ENCODE measurements at regions not wholly inside any gene's neighbourhood (a gene's known extent, or its start where the extent isn't known, plus 50 kb on each side); places are given as distances from the start of the nearest gene placed in this dataset.

GRCh38 chr11:122036018-122036417 lies 80.0 kb downstream of the BLID start:
- no peaks in the 10 kb centered on the region for H3K9me3 Mint-ChIP-seq
- no peaks in the 10 kb centered on the region for H4K20me1 ChIP-seq (ENCODE audit: control insufficient read depth, insufficient read depth, insufficient read length)
- H2AFZ ChIP-seq (ENCODE audit: low read length): no peak overlapping the region
- no peak for TF ChIP-seq CTCF (conservative IDR thresholded peaks at IDR 0.05)
- H3K79me2 ChIP-seq (ENCODE audit: insufficient read depth, low read length): no peaks in the 10 kb centered on the region
- no peak overlapping the region for H2BK20ac ChIP-seq (ENCODE audit: low read depth, low read length, poor library complexity, severe bottlenecking)
- peaks cover 32 to 33% of the 10 kb centered on the region in 2 experiments for H3K4me1 Mint-ChIP-seq
- no peak overlapping the region for H2BK120ac ChIP-seq (ENCODE audit: low read depth, low read length, poor library complexity, severe bottlenecking)
- no peak overlapping the region for H4K5ac ChIP-seq (ENCODE audit: insufficient read length, low read depth, low read length)
- no peak overlapping the region for H2BK15ac ChIP-seq (ENCODE audit: low read depth, low read length)
- peaks cover 10% of the 10 kb centered on the region; the same call in 1 of the 2 replicates for H3K4me1 ChIP-seq (ENCODE audit: insufficient read depth, low read length)
- no peak overlapping the region for H3T11ph ChIP-seq (ENCODE audit: low read length)
- no peak overlapping the region for H3K4me2 ChIP-seq (ENCODE audit: insufficient read depth, insufficient read length, low read length)
- no peak overlapping the region for H2BK5ac ChIP-seq (ENCODE audit: insufficient read length, low read length)
- H3K27ac ChIP-seq (ENCODE audit: insufficient read length, low read depth, low read length): no peak overlapping the region
- DNase-seq: no peak
- H4K8ac ChIP-seq (replicated peaks; ENCODE audit: insufficient read length, low read depth, low read length): no peak overlapping the region
- H3K36me3 Mint-ChIP-seq (ENCODE audit: insufficient read depth in 1 of 3, low read depth in 3 of 3): no peaks in the 10 kb centered on the region; a peak in 1 of 7 replicates
- no peaks in the 10 kb centered on the region for H3K9me3 ChIP-seq (ENCODE audit: control insufficient read depth, low read depth, low read length)
- H4K91ac ChIP-seq (ENCODE audit: insufficient read length, low read depth, low read length): no peak overlapping the region
- no peak overlapping the region for H2AK5ac ChIP-seq (ENCODE audit: insufficient read length, low read length)
- no peaks in the 10 kb centered on the region for H3K79me1 ChIP-seq (ENCODE audit: insufficient read depth, low read depth, low read length, poor library complexity, severe bottlenecking)
- no peak overlapping the region for H3K23ac ChIP-seq (ENCODE audit: insufficient read length, low read depth, low read length)
- H3K27ac Mint-ChIP-seq: no peak overlapping the region
- H3K18ac ChIP-seq (ENCODE audit: insufficient read length, low read depth, low read length): no peak overlapping the region
- H3K23me2 ChIP-seq (ENCODE audit: insufficient read length, low read depth, low read length, poor library complexity, severe bottlenecking): no peaks in the 10 kb centered on the region
- no CpG with 5 or more reads among the region's 1 CpG for WGBS (ENCODE audit: extremely low coverage, insufficient read length, low lambda C conversion rate)
- no peak overlapping the region for H2BK12ac ChIP-seq (ENCODE audit: insufficient read length, low read depth, low read length)
- H3K27me3 ChIP-seq (ENCODE audit: insufficient read depth, low read length): no peaks in the 10 kb centered on the region
- no peak overlapping the region for H3K9ac ChIP-seq (ENCODE audit: extremely low read depth, insufficient read length, low read length)
- no peak overlapping the region for H3K4me3 Mint-ChIP-seq
- H3K4ac ChIP-seq (ENCODE audit: low read depth, low read length): no peak overlapping the region
- no peak overlapping the region for H3K14ac ChIP-seq (ENCODE audit: insufficient read depth, low read length)
- peaks cover 5% of the 10 kb centered on the region for H3K27me3 Mint-ChIP-seq (ENCODE audit: low read depth)
- H3K56ac ChIP-seq (ENCODE audit: insufficient read length, low read depth, low read length): no peak overlapping the region
